Epithelial cell of esophagus (primary cell): ENCODE measurements at regions not wholly inside any gene's neighbourhood (a gene's known extent, or its start where the extent isn't known, plus 50 kb on each side); places are given as distances from the start of the nearest gene placed in this dataset.

Experiments used
- DNase-seq: peaks from one replicate; pipeline ENCODE4 v3.0.0; 2010; ENCODE audit warnings: low read depth
- H3K4me3 ChIP-seq: 2 replicates; pipeline ENCODE4 v1.5.1; 2011; ENCODE audit warnings: mild to moderate bottlenecking, low read length, control low read depth
- TF ChIP-seq, protein P1 (sequence below): IDR thresholded peaks from 2 replicates; pipeline ENCODE4 v1.5.1; 2011; ENCODE audit warnings: low read depth, mild to moderate bottlenecking, low read length, control low read depth, inconsistent platforms; ENCODE audit not compliant: insufficient read depth; ENCODE audit errors: missing control alignments

DNA sequence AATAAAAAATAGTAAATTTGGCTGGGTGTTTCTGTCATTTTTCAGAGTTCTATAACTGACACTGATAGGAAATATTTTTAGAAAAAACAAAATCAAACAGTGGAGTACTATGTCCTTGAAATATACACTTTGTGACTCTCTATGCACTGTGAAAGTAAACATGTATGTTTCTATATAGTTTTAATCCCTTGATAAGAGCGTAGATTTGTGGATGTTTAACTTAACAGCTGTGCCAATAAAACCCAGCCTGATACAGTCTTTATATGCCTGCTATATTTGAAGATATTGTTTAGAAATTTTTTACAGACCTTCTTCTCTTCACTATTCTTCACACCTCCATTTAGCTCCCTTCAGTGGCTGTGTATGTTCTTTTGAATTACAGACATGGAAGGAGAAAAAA lies 473.3 kb upstream of the FZD8 start:
- TF ChIP-seq, protein P1, sequence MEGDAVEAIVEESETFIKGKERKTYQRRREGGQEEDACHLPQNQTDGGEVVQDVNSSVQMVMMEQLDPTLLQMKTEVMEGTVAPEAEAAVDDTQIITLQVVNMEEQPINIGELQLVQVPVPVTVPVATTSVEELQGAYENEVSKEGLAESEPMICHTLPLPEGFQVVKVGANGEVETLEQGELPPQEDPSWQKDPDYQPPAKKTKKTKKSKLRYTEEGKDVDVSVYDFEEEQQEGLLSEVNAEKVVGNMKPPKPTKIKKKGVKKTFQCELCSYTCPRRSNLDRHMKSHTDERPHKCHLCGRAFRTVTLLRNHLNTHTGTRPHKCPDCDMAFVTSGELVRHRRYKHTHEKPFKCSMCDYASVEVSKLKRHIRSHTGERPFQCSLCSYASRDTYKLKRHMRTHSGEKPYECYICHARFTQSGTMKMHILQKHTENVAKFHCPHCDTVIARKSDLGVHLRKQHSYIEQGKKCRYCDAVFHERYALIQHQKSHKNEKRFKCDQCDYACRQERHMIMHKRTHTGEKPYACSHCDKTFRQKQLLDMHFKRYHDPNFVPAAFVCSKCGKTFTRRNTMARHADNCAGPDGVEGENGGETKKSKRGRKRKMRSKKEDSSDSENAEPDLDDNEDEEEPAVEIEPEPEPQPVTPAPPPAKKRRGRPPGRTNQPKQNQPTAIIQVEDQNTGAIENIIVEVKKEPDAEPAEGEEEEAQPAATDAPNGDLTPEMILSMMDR = no peak
- no peak overlapping the region for H3K4me3 ChIP-seq
- DNase-seq = no peak

- peak; percentile 56 for DNase-seq
- TF ChIP-seq, protein P1 = no peak
- H3K4me3 ChIP-seq = no peak overlapping the region
Observed at GRCh38 chr10:36114913-36115312, 472.8 kb upstream of the FZD8 start.

DNA sequence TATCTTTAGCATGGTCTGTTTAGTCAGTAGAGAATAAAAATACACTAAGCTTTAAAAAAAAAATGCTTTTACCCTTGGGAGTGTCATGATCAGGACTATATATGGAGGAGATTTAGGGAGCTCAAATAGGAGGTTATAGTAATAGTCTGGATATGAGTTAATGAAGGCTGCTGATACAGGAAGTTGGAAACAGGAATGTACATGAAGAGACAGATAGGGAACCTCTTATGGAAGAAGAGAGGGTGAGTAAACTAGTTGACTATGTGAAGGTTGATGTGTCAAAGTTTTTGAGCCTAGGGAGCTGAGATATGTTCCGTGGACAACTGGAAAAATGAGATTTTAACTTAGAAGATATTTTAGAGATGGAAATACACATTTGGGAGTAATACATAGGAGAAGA lies 472.0 kb upstream of the FZD8 start:
- TF ChIP-seq, protein P1 = no peak
- H3K4me3 ChIP-seq = no peak overlapping the region
- peak; percentile 69 for DNase-seq

DNA sequence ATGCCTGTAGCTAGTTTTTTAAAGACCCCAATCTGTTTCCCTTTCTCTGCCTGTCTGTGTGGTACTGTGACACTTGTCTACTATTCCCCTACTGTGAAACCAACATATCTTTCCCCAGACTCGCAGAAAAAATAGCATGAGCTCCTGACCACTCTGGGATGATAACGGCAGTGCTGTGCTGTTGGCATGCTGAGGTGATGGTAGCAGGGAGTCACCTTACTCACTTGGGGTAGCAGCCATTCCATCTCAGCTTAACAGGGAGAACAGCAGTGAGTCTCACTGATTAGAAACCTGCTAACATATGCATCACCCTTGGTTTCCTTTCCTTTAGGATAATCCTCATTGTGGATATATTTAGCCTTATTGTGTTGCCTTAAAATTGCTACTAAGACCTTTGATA lies 469.6 kb upstream of the FZD8 start:
- H3K4me3 ChIP-seq = no peak overlapping the region
- DNase-seq = no peak
- TF ChIP-seq, protein P1 = no peak

DNA sequence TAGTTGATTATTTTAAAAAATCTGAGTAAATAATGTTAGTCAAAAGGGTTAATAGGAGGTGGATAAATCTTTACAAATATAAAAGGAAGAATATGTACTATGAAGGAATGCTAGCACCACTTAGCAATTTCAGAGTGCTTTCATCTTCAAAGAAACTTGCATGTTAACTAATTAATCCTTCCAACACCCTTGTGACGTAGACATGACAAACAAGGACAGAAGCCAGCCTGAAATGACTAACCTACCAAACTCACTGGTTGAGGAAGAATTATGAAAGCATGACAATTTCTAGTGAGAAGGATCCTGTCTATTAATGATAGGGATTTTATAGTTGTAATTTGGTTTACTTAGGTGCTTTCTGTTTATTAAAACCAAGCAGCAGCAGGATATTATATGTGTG lies 468.0 kb upstream of the FZD8 start:
- peak; percentile 64 for DNase-seq
- TF ChIP-seq, protein P1 = no peak
- H3K4me3 ChIP-seq = no peak overlapping the region

GRCh38 chr10:36109399-36110023 lies 467.4 kb upstream of the FZD8 start:
- H3K4me3 ChIP-seq = no peak overlapping the region
- no peak for DNase-seq
- TF ChIP-seq, protein P1 = no peak

DNA sequence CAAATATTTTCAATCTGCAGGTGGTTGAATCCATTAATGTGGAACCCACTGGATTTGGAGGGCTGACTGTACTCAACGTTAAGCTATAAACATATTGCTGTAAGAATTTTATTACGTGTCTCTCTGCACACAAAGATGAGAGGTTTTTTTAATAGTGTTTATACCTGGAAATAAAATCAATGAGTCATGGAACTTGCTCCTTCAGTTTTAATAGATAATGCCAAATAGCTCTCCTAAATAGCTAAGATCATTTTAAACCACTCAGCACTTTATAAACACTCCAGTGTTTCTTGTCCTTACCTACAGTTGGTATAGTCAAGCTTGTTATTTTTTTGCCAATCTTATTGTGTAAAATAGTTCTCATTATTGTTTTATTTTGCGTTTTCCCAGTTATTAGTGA lies 455.6 kb upstream of the FZD8 start:
- no peak for DNase-seq
- TF ChIP-seq, protein P1 = no peak
- H3K4me3 ChIP-seq = no peak overlapping the region
